ENCODE measurements at regions not wholly inside any gene's neighbourhood (a gene's known extent, or its start where the extent isn't known, plus 50 kb on each side); places are given as distances from the start of the nearest gene placed in this dataset.

- TF ChIP-seq TEAD4 (IDR thresholded peaks at IDR 0.05), result no peak
- TF ChIP-seq CREB1 (IDR thresholded peaks at IDR 0.05; ENCODE audit: low read depth), result no peak
- no peak for TF ChIP-seq EGR1 (IDR thresholded peaks at IDR 0.05)
- TF ChIP-seq EP300 (IDR thresholded peaks at IDR 0.05; ENCODE audit: borderline replicate concordance), result no peak
- no peak for TF ChIP-seq RAD21 (IDR thresholded peaks at IDR 0.05; ENCODE audit: low read depth)
- TF ChIP-seq CEBPB (IDR thresholded peaks at IDR 0.05), result no peak
- TF ChIP-seq YY1 (IDR thresholded peaks at IDR 0.05; ENCODE audit: low read depth), result no peak
These were observed 142.2 kb upstream of the KCNIP4 start for GRCh38 chr4:22090661-22091351.

- TF ChIP-seq NFIC (IDR thresholded peaks at IDR 0.05), result no peak
- no peak for TF ChIP-seq FOXM1 (IDR thresholded peaks at IDR 0.05; ENCODE audit: borderline replicate concordance, low read depth)
- TF ChIP-seq TCF12 (IDR thresholded peaks at IDR 0.05; ENCODE audit: low read depth), result no peak
- no peak for TF ChIP-seq TEAD4 (IDR thresholded peaks at IDR 0.05)
- TF ChIP-seq RAD21 (IDR thresholded peaks at IDR 0.05; ENCODE audit: low read depth), result no peak
- TF ChIP-seq YY1 (IDR thresholded peaks at IDR 0.05; ENCODE audit: low read depth), result no peak
- no peak for TF ChIP-seq USF1 (IDR thresholded peaks at IDR 0.05)
- TF ChIP-seq MAX (IDR thresholded peaks at IDR 0.05), result no peak
- no peak for TF ChIP-seq EP300 (IDR thresholded peaks at IDR 0.05; ENCODE audit: borderline replicate concordance)
- TF ChIP-seq TAF1 (IDR thresholded peaks at IDR 0.05; ENCODE audit: low read depth), result no peak
- no peak for TF ChIP-seq EGR1 (IDR thresholded peaks at IDR 0.05)
- no peak for TF ChIP-seq ZBTB7A (IDR thresholded peaks at IDR 0.05; ENCODE audit: low read depth)
- no peak for TF ChIP-seq CEBPB (IDR thresholded peaks at IDR 0.05)
These were observed 129.0 kb upstream of the KCNIP4 start for GRCh38 chr4:22077571-22077970.

- TF ChIP-seq FOXM1 (IDR thresholded peaks at IDR 0.05; ENCODE audit: borderline replicate concordance, low read depth) (no peak), EP300 (IDR thresholded peaks at IDR 0.05; ENCODE audit: borderline replicate concordance) (no peak), TEAD4 (IDR thresholded peaks at IDR 0.05) (no peak), CEBPB (IDR thresholded peaks at IDR 0.05) (no peak), EGR1 (IDR thresholded peaks at IDR 0.05) (no peak), TAF1 (IDR thresholded peaks at IDR 0.05; ENCODE audit: low read depth) (no peak), USF1 (IDR thresholded peaks at IDR 0.05) (no peak), RAD21 (IDR thresholded peaks at IDR 0.05; ENCODE audit: low read depth) (no peak)
These were observed 124.2 kb upstream of the KCNIP4 start for GRCh38 chr4:22072726-22073125.

- TF ChIP-seq USF1 (IDR thresholded peaks at IDR 0.05) (no peak), TCF12 (IDR thresholded peaks at IDR 0.05; ENCODE audit: low read depth) (no peak), RAD21 (IDR thresholded peaks at IDR 0.05; ENCODE audit: low read depth) (no peak), YY1 (IDR thresholded peaks at IDR 0.05; ENCODE audit: low read depth) (no peak), NFIC (IDR thresholded peaks at IDR 0.05) (no peak)
These were observed 123.7 kb upstream of the KCNIP4 start for GRCh38 chr4:22072240-22072639.

- TF ChIP-seq TAF1 (IDR thresholded peaks at IDR 0.05; ENCODE audit: low read depth) (no peak), USF1 (IDR thresholded peaks at IDR 0.05) (no peak), RAD21 (IDR thresholded peaks at IDR 0.05; ENCODE audit: low read depth) (no peak), TEAD4 (IDR thresholded peaks at IDR 0.05) (no peak), CEBPB (IDR thresholded peaks at IDR 0.05) (no peak), REST (IDR thresholded peaks at IDR 0.05; ENCODE audit: low read depth) (no peak)
These were observed 123.2 kb upstream of the KCNIP4 start for GRCh38 chr4:22071749-22072148.

- no peak for TF ChIP-seq TAF1 (IDR thresholded peaks at IDR 0.05; ENCODE audit: low read depth)
- no peak for TF ChIP-seq YY1 (IDR thresholded peaks at IDR 0.05; ENCODE audit: low read depth)
- no peak for TF ChIP-seq FOXM1 (IDR thresholded peaks at IDR 0.05; ENCODE audit: borderline replicate concordance, low read depth)
- no peak for TF ChIP-seq MAX (IDR thresholded peaks at IDR 0.05)
- no peak for TF ChIP-seq CEBPB (IDR thresholded peaks at IDR 0.05)
- no peak for TF ChIP-seq USF1 (IDR thresholded peaks at IDR 0.05)
- TF ChIP-seq ZBTB7A (IDR thresholded peaks at IDR 0.05; ENCODE audit: low read depth), result no peak
- no peak for TF ChIP-seq EP300 (IDR thresholded peaks at IDR 0.05; ENCODE audit: borderline replicate concordance)
- TF ChIP-seq EGR1 (IDR thresholded peaks at IDR 0.05), result no peak
- TF ChIP-seq CREB1 (IDR thresholded peaks at IDR 0.05; ENCODE audit: low read depth), result no peak
- TF ChIP-seq RAD21 (IDR thresholded peaks at IDR 0.05; ENCODE audit: low read depth), result no peak
- TF ChIP-seq TEAD4 (IDR thresholded peaks at IDR 0.05), result no peak
- TF ChIP-seq TCF12 (IDR thresholded peaks at IDR 0.05; ENCODE audit: low read depth), result no peak
- TF ChIP-seq REST (IDR thresholded peaks at IDR 0.05; ENCODE audit: low read depth), result no peak
- TF ChIP-seq NFIC (IDR thresholded peaks at IDR 0.05), result no peak
These were observed 121.7 kb upstream of the KCNIP4 start for GRCh38 chr4:22070256-22070655.

All from Ishikawa (cell line).